ENCODE measurements at regions not wholly inside any gene's neighbourhood (a gene's known extent, or its start where the extent isn't known, plus 50 kb on each side); places are given as distances from the start of the nearest gene placed in this dataset.

GRCh38 chr4:3661989-3662388, 104.2 kb upstream of the ADRA2C start:
- DNase-seq, result no peak
- Histone ChIP-seq H3K9me3 (no peaks in the 10 kb centered on the region), H3K9ac (ENCODE audit: low read depth in 2 of 2, low read length in 2 of 2) (no peak overlapping the region), H3K36me3 (no peaks in the 10 kb centered on the region), H3K4me1 (no peaks in the 10 kb centered on the region), H3K27me3 (no peaks in the 10 kb centered on the region), H3K4me3 (no peak overlapping the region), H3K27ac (no peak overlapping the region)
- intact Hi-C loops (cut with DNase I), result no loop called here
- TF ChIP-seq, protein P1, sequence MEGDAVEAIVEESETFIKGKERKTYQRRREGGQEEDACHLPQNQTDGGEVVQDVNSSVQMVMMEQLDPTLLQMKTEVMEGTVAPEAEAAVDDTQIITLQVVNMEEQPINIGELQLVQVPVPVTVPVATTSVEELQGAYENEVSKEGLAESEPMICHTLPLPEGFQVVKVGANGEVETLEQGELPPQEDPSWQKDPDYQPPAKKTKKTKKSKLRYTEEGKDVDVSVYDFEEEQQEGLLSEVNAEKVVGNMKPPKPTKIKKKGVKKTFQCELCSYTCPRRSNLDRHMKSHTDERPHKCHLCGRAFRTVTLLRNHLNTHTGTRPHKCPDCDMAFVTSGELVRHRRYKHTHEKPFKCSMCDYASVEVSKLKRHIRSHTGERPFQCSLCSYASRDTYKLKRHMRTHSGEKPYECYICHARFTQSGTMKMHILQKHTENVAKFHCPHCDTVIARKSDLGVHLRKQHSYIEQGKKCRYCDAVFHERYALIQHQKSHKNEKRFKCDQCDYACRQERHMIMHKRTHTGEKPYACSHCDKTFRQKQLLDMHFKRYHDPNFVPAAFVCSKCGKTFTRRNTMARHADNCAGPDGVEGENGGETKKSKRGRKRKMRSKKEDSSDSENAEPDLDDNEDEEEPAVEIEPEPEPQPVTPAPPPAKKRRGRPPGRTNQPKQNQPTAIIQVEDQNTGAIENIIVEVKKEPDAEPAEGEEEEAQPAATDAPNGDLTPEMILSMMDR (IDR thresholded peaks at IDR 0.05), result no peak

GRCh38 chr4:3660928-3661515, 105.2 kb upstream of the ADRA2C start:
- Histone ChIP-seq H3K9me3 (no peaks in the 10 kb centered on the region), H3K27ac (no peak overlapping the region), H3K9ac (ENCODE audit: low read depth in 2 of 2, low read length in 2 of 2) (no peak overlapping the region), H3K4me3 (no peak overlapping the region), H3K4me1 (no peaks in the 10 kb centered on the region), H3K36me3 (no peaks in the 10 kb centered on the region), H3K27me3 (no peaks in the 10 kb centered on the region)
- TF ChIP-seq, protein P1 (IDR thresholded peaks at IDR 0.05), result no peak
- DNase-seq, result no peak
- intact Hi-C loops (cut with DNase I), result no loop called here

DNA sequence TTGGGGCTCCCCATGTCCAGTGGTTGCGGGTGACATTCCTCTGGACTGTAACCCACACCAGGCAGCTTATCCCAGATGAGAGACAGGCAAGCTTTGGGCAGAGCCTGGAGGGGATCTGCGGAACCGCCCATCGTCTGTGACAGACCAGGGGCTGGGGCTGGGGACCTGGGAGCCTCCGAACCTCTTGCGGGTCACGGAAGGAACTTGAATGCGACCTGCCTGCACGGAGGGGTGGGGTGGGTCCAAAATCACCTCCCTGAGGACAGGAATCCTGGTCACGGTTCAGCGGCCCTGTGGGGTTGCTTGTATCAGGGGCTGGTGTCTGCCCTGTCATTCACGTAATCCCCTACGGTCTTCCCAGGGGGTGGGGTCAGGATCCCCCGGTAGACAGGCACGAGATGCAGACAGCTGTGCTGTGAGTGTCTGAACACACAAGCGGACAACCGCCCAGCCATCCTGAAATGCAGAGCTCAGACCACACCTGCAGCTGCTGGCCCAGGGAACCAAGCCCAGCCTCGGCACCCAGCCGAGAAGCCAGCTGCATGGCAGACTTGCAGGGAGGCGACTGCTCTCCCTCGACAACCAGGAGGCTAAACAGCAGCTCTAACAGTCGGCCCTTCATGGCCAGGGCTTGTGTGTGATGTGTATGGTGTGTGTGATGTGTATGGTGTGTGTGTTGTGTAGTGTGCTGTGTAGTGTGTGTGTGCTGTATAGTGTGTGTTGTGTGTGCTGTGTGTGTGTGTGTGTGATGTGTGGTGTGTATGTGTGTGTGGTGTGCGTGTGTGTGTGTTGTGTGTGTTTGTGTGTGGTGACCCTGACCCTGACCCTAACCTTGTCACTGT, 105.9 kb upstream of the ADRA2C start:
- Histone ChIP-seq H3K4me1 (no peaks in the 10 kb centered on the region), H3K27me3 (no peaks in the 10 kb centered on the region), H3K4me3 (no peak overlapping the region), H3K36me3 (no peaks in the 10 kb centered on the region), H3K9me3 (no peaks in the 10 kb centered on the region), H3K27ac (no peak overlapping the region), H3K9ac (ENCODE audit: low read depth in 2 of 2, low read length in 2 of 2) (no peak overlapping the region)
- TF ChIP-seq, protein P1 (IDR thresholded peaks at IDR 0.05), result no peak
- intact Hi-C loops (cut with DNase I), result no loop called here
- no peak for DNase-seq

- Histone ChIP-seq H3K9me3 (no peaks in the 10 kb centered on the region), H3K36me3 (no peaks in the 10 kb centered on the region), H3K4me1 (no peaks in the 10 kb centered on the region), H3K27me3 (no peaks in the 10 kb centered on the region), H3K27ac (no peak overlapping the region), H3K9ac (ENCODE audit: low read depth in 2 of 2, low read length in 2 of 2) (no peak overlapping the region), H3K4me3 (no peak overlapping the region)
- intact Hi-C loops (cut with DNase I), result no loop called here
- TF ChIP-seq, protein P1 (IDR thresholded peaks at IDR 0.05), result no peak
- DNase-seq, result no peak
Observed at GRCh38 chr4:3659131-3659530, 107.1 kb upstream of the ADRA2C start.

DNA sequence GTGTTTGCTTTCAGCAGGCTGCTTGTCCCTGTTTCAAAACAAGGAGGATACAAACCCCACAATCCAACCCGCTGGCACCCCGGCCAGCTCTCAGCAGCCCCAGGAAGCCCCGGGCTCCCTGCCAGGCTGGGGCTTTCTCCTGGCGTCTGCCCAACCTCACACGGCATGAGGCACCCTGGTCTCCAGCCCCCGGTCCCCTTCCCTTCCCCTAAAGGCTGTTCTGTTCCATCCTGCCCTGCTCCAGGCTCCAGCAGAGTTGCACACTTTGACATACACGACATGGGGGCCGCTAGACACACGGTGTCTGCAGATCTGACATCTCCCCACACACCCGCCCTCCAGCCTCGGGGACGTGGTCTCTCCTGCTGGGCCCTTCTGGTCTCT, 107.7 kb upstream of the ADRA2C start:
- TF ChIP-seq, protein P1 (IDR thresholded peaks at IDR 0.05), result no peak
- no peaks in the 10 kb centered on the region for H3K27me3 ChIP-seq
- no peak overlapping the region for H3K9ac ChIP-seq (ENCODE audit: low read depth in 2 of 2, low read length in 2 of 2)
- H3K36me3 ChIP-seq, result no peaks in the 10 kb centered on the region
- no peak overlapping the region for H3K4me3 ChIP-seq
- no peaks in the 10 kb centered on the region for H3K4me1 ChIP-seq
- intact Hi-C loops (cut with DNase I), result no loop called here
- DNase-seq, result no peak
- H3K27ac ChIP-seq, result no peak overlapping the region
- H3K9me3 ChIP-seq, result no peaks in the 10 kb centered on the region

Data from colonic mucosa (tissue), 4 donors.